ENCODE measurements at regions not wholly inside any gene's neighbourhood (a gene's known extent, or its start where the extent isn't known, plus 50 kb on each side); places are given as distances from the start of the nearest gene placed in this dataset.

DNA sequence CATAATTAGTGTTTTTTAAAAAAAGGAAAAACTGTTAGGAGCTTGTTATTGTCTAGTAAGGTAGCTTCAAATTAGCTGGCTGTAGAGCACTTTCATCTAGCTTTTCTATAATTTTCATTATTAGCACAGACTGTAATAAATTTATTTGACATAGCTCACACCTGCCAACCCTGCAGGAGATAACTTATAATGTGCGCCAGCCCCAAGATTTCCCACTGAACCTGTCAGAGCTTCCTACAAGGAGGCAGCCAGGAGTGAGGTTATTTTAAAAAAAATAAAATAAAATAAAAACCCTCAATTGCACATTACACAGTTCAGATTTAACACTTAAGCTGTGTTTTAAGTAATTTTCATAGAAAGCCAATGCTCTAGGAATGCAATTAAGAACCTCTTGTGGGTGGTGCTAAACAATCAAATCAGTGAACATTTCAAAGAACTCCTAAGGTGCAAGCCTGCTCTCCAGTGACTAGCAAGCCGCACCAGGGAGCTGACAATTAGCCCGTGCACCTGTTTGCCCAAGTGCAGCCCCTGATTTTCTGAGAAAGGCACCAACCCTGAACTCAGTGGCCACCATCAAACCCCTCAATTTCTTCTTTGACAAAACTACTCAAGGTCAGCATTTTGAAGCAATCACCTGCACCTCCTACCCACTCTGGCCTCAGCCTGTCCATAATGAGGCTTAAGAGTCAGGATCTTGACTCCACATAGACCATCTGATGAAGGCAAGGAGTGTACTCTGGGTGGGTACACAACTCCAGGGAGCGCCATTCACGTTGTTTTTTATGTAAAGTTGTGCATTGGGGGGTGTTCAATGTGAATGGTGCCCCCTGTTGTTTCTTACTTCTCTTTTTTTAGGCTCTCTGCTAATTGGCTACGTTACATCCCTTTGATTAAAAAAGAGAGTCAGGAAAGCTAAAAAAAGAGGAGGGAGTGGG is 385.3 kb upstream of the WWC1 start:
- ATAC-seq (replicated peaks) (no peak), DNase-seq (no peak)
- no peak overlapping the region for H3K27ac Mint-ChIP-seq
- peaks cover 0 to 1% of the 10 kb centered on the region in 2 donors for H3K9me3 Mint-ChIP-seq
- no peaks in the 10 kb centered on the region for H3K36me3 Mint-ChIP-seq (ENCODE audit: insufficient read depth)
- no peaks in the 10 kb centered on the region for H3K27me3 Mint-ChIP-seq
- H3K4me3 Mint-ChIP-seq, result no peak overlapping the region
- no peaks in the 10 kb centered on the region for H3K4me1 Mint-ChIP-seq (ENCODE audit: low read depth in 2 of 2)

DNA sequence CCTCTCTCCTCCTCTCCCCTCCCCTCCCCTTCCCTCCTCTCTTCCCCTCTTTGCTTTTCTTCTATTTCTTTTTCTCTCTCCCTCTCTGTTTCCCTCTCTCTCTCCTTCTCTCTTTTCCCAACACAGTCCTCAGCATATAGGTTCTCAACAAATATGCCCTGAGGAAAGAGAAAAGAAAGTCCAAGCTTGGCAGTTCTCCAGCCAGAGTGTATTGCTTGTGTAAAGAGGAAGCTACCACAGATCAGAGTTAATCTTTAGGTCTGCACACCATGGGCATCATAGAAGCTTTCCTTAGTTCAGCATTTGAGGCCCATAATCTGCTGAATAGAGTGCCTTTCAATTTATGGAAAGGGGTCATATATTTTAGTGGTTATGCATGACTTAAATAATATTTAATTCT is 382.8 kb upstream of the WWC1 start:
- DNase-seq (no peak), ATAC-seq (replicated peaks) (no peak)
- Mint-ChIP-seq H3K27ac (no peak overlapping the region), H3K4me1 (ENCODE audit: low read depth in 2 of 2) (no peaks in the 10 kb centered on the region), H3K36me3 (ENCODE audit: insufficient read depth) (no peaks in the 10 kb centered on the region), H3K9me3 (peaks cover 1 to 3% of the 10 kb centered on the region in 2 donors), H3K4me3 (no peak overlapping the region), H3K27me3 (no peaks in the 10 kb centered on the region)

DNA sequence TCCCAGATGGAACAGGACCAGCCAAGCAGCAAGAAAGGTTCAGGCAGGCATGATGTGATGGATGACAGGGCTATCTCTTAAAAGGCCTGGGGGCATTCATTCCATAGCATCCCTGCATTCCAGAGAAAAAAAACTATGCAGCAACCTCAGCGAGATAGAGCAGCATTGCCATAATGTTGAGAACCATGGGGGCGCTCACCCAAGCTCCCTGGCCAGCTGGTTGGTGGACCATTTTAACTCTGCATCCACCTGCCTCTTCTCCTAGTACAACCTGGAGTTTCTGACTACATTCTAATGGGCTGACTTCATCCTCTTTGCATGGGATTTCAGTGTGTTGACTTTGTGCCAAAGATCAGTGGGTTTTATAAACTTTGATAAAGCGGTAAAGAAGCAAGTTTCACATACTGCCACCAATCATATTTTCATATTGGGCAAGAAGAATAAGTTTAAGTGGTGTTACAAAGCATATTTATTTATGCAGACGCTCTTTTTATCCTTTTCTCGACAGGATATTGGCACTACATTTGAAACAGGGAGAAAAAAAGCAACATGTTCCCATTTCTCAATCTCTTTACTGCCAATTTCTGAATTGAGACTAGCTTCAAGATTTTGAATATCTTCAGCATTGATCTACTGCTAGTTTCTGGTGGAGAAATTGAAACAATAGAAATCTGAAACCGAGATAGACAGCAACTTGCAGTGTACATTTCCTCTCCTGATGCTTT is 378.3 kb upstream of the WWC1 start:
- H3K4me1 Mint-ChIP-seq (ENCODE audit: low read depth in 2 of 2), result no peaks in the 10 kb centered on the region
- no peak overlapping the region for H3K27ac Mint-ChIP-seq
- H3K4me3 Mint-ChIP-seq, result no peak overlapping the region
- H3K27me3 Mint-ChIP-seq, result no peaks in the 10 kb centered on the region
- ATAC-seq (replicated peaks) (no peak), DNase-seq (no peak)
- H3K36me3 Mint-ChIP-seq (ENCODE audit: insufficient read depth), result no peaks in the 10 kb centered on the region
- H3K9me3 Mint-ChIP-seq, result peaks cover 6 to 18% of the 10 kb centered on the region in 2 donors

DNA sequence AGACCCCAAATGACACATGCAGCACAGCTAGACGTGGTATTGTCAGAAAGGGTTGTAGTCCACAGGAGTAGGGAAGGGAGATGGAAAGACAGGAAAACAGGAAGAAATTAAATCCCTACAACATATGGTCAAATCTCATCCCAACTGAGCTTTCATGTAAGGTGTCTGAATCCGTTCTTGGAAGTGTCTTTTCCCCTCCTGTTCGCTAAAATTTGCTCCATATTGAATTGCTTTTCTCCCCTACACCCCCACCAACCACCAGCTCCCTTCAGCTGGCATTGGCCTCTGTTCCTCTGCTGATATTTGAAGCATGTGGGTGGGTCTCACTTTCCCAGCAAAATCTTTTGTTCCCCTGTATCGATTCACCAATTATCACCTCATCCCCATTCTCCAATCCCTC is 376.2 kb upstream of the WWC1 start:
- peaks cover 11 to 28% of the 10 kb centered on the region in 2 donors for H3K9me3 Mint-ChIP-seq
- ATAC-seq (replicated peaks) (no peak), DNase-seq (no peak)
- no peak overlapping the region for H3K27ac Mint-ChIP-seq
- H3K36me3 Mint-ChIP-seq (ENCODE audit: insufficient read depth), result no peaks in the 10 kb centered on the region
- H3K27me3 Mint-ChIP-seq, result no peaks in the 10 kb centered on the region
- H3K4me3 Mint-ChIP-seq, result no peak overlapping the region
- no peaks in the 10 kb centered on the region for H3K4me1 Mint-ChIP-seq (ENCODE audit: low read depth in 2 of 2)

DNA sequence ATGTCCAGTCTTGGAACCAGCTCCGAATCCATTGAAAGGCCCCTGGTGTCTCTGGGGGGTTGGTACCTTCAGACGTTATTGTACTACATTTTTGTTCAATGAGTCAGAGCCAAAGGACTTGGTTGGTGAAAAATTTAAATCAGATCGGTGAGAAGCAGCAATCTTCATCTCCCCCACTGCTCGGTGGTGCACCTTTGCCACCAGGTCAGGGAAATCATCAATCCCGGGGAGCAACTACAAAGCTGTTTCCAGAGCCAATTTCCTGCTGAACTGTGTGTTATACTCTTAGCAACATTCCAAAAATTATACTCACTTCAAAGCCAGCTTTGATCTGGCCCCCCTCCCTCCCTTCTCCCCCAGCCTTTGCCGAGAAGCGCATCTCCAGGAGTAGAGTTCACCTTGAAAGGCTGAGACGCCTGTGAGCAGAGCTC is 375.2 kb upstream of the WWC1 start:
- no peaks in the 10 kb centered on the region for H3K36me3 Mint-ChIP-seq (ENCODE audit: insufficient read depth)
- H3K4me3 Mint-ChIP-seq, result no peak overlapping the region
- ATAC-seq (replicated peaks), result no peak
- H3K4me1 Mint-ChIP-seq (ENCODE audit: low read depth in 2 of 2), result no peaks in the 10 kb centered on the region
- H3K27ac Mint-ChIP-seq, result no peak overlapping the region
- no peak for DNase-seq
- H3K27me3 Mint-ChIP-seq, result no peaks in the 10 kb centered on the region
- peaks cover 11 to 34% of the 10 kb centered on the region in 2 donors for H3K9me3 Mint-ChIP-seq

DNA sequence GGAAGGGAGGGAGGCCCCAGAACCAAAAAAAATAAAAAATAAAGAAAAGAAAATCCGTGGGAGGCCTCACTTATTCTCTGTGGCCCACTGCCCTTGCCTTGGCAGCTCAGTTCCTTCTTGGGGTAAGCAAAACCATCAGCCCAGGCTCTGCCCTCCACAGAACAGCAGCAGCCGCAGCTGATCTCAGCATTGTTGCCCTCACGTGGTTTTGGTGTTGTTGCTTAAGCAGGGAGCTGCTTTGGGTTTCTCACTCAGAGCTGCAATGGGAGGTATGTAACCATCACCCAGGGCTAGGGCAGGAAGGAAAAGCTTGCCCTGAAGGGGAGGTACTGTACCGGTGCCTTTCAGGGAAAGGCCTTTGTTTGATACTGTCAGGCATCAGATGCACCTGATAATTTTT is 374.7 kb upstream of the WWC1 start:
- Mint-ChIP-seq H3K27ac (no peak overlapping the region), H3K4me3 (no peak overlapping the region), H3K27me3 (no peaks in the 10 kb centered on the region), H3K9me3 (peaks cover 11 to 37% of the 10 kb centered on the region in 2 donors), H3K36me3 (ENCODE audit: insufficient read depth) (no peaks in the 10 kb centered on the region), H3K4me1 (ENCODE audit: low read depth in 2 of 2) (no peaks in the 10 kb centered on the region)
- no peak for ATAC-seq (replicated peaks)
- no peak for DNase-seq

DNA sequence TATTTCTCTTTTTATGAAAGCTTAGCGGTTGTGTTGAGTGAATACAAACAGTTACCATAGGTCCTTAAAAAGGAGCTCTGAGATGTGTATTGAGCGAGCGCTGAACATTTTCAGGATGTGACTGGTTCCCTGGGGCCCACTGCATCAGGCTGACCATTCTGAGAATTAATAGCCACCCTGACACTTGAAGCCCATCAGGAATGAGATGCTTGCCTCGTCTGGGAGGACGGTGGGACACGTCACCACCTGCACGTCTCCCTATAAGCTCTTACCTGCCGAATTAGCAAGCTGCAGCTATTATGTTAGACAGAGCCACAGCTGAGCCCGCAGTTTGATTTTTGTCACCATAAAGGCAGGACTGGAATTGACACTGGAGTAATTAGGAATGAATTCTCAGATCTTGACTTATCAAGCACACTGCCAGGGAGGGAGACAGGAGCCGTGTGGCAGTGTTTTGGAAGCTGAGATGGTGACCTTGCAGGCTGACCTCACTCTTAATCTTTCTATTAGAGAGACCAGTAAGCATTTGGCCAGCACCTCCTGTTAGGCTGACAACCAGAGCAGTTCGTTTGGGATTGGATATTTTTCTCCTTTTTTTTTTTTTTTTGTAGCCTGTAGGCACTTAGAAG is 373.1 kb upstream of the WWC1 start:
- no peaks in the 10 kb centered on the region for H3K36me3 Mint-ChIP-seq (ENCODE audit: insufficient read depth)
- peaks cover 11 to 37% of the 10 kb centered on the region in 2 donors for H3K9me3 Mint-ChIP-seq
- no peak for DNase-seq
- no peak for ATAC-seq (replicated peaks)
- H3K4me1 Mint-ChIP-seq (ENCODE audit: low read depth in 2 of 2), result no peaks in the 10 kb centered on the region
- H3K27ac Mint-ChIP-seq, result no peak overlapping the region
- H3K27me3 Mint-ChIP-seq, result no peaks in the 10 kb centered on the region
- H3K4me3 Mint-ChIP-seq, result no peak overlapping the region

DNA sequence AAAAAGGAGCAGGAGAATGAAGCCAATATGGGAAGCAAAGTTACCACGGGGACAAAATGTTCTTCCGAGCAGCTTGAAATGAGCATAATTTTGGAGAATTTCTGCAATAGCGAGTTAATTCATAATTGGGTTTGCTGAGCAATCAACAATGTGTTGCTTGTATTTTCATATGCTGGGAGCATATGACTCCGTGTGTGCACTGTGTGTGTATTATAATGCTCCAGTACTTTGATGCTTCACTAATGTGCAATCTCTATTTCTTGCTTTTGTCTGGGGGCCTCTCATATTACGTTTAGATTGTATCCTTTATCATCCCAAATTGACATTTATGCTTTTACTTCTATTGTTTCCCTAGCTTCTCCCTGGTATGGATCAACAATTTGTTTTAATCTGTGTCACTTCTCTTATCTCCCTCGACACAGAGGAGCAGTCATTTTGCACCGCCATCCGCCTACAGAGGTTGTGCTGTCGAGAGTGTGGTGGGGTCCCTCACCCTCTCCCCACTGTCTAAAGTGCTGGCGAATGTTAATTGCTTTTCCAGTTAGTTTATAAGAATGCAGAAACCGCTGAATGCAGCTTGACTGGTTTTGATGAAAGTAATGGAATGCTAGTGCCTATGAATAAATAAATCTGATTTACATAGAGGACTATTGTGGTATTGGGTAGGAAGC is 372.5 kb upstream of the WWC1 start:
- ATAC-seq (replicated peaks) (no peak), DNase-seq (no peak)
- H3K27ac Mint-ChIP-seq, result no peak overlapping the region
- H3K36me3 Mint-ChIP-seq (ENCODE audit: insufficient read depth), result no peaks in the 10 kb centered on the region
- H3K9me3 Mint-ChIP-seq, result peaks cover 11 to 30% of the 10 kb centered on the region in 2 donors
- H3K27me3 Mint-ChIP-seq, result no peaks in the 10 kb centered on the region
- H3K4me3 Mint-ChIP-seq, result no peak overlapping the region
- no peaks in the 10 kb centered on the region for H3K4me1 Mint-ChIP-seq (ENCODE audit: low read depth in 2 of 2)

DNA sequence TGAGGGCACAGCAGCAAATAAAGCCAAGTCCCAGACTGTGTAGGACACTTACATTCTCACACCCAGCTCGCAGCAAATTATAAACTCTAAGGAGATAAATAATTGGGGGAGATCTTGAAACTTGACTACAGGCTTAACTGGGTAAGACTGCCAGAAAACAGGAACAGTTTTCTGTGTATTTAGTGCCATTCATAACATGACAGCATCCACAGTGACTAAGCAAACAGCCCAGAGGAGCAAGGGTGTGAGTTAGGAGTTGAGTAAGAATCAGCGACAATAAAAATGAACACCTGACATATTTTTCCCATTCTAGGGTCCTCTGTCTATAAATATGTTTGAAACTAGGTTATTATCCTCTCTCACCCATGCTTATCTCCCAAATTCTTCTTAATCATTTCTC is 370.9 kb upstream of the WWC1 start:
- Mint-ChIP-seq H3K27ac (no peak overlapping the region), H3K4me3 (no peak overlapping the region), H3K27me3 (no peaks in the 10 kb centered on the region), H3K36me3 (ENCODE audit: insufficient read depth) (no peaks in the 10 kb centered on the region), H3K4me1 (ENCODE audit: low read depth in 2 of 2) (no peaks in the 10 kb centered on the region), H3K9me3 (peaks cover 6 to 19% of the 10 kb centered on the region in 2 donors)
- DNase-seq (no peak), ATAC-seq (replicated peaks) (no peak)

DNA sequence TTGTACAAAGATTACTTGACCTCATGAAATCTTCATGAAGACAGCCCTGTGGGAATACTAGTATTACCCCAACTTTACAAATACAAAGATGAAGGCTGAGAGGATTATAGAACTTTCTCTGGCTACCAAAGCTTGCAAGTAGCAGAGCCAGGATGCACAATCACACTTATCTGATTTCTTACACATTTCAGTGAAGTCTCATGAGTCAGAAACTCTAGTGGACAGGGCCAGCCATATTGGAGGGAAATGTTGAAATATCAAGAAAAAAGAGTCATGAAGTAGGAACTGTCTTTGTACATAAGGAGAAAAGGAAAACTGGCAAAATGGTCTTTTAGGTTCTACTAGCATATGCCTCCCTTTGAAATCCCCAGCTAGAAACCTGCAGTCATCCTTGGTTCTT is 369.6 kb upstream of the WWC1 start:
- DNase-seq (no peak), ATAC-seq (replicated peaks) (no peak)
- H3K27me3 Mint-ChIP-seq, result no peaks in the 10 kb centered on the region
- H3K4me3 Mint-ChIP-seq, result no peak overlapping the region
- no peaks in the 10 kb centered on the region for H3K4me1 Mint-ChIP-seq (ENCODE audit: low read depth in 2 of 2)
- no peak overlapping the region for H3K27ac Mint-ChIP-seq
- no peaks in the 10 kb centered on the region for H3K36me3 Mint-ChIP-seq (ENCODE audit: insufficient read depth)
- peaks cover 6 to 19% of the 10 kb centered on the region in 2 donors for H3K9me3 Mint-ChIP-seq

DNA sequence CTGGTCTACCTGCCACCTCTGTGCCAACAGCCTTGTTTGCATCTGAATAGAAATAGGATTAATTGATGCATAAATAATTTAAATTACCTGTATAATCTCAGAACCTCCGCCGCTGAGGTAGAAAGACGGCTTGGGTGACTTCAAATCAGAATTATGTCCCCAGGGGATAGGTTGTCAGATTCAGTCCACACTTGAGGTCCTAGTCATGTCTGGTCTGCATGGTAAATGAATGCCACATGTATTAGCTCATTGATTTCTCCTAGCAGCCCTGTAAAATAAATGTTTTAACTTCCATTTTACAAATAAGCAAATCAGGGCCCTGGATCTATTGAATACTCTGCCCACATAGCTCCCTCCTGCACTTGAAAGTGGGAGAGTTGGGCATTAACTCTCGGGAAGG is 368.0 kb upstream of the WWC1 start:
- ATAC-seq (replicated peaks) (no peak), DNase-seq (no peak)
- Mint-ChIP-seq H3K4me3 (no peak overlapping the region), H3K9me3 (peaks cover 6 to 19% of the 10 kb centered on the region in 2 donors), H3K36me3 (ENCODE audit: insufficient read depth) (no peaks in the 10 kb centered on the region), H3K27ac (no peak overlapping the region), H3K27me3 (no peaks in the 10 kb centered on the region), H3K4me1 (ENCODE audit: low read depth in 2 of 2) (no peaks in the 10 kb centered on the region)

DNA sequence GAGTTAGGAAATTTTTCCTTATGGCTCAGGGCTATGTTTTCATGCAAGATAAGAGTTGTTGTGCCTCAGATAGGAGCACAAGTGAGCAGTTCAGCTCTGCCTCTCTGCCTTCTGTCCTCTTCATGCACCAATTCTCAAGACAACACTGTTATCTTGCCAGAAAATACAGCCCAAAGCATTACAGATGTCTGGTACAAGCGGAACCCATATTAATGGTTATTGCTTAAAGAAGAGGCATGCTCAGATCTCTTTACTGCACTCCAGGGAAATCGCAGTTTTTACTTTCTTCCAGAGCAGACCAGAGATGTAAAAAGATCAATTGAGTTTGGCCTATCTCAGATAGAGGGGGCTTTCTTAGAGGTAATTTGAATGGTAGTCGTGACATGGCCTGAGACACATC is 361.6 kb upstream of the WWC1 start:
- H3K27ac Mint-ChIP-seq, result no peak overlapping the region
- H3K36me3 Mint-ChIP-seq (ENCODE audit: insufficient read depth), result no peaks in the 10 kb centered on the region
- no peak overlapping the region for H3K4me3 Mint-ChIP-seq
- H3K27me3 Mint-ChIP-seq, result no peaks in the 10 kb centered on the region
- no peak for ATAC-seq (replicated peaks)
- no peak for DNase-seq
- H3K9me3 Mint-ChIP-seq, result peaks cover 3 to 6% of the 10 kb centered on the region in 2 donors
- no peaks in the 10 kb centered on the region for H3K4me1 Mint-ChIP-seq (ENCODE audit: low read depth in 2 of 2)

DNA sequence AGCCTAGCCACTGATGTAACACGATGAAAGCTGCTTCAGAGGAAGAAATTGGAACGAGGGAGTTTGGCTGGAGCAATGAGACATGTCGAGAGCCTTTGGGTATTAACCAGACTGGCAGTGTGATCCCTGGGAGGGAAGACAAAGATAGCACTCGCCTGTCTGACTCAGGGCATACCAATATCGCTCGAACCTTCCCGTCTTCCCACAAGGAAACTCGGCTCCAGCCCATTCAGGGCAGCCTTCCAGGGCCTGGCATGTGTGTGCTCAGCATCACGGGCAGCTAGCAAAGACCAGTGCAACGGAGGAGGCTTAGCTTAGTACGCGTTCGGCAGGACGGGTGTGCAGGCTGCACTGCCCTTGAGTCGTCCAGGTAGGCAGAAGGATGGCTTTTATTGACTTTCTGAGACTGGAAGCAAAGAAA is 356.9 kb upstream of the WWC1 start:
- ATAC-seq (replicated peaks) (no peak), DNase-seq (no peak)
- Mint-ChIP-seq H3K27ac (no peak overlapping the region), H3K27me3 (no peaks in the 10 kb centered on the region), H3K4me1 (ENCODE audit: low read depth in 2 of 2) (no peaks in the 10 kb centered on the region), H3K9me3 (peaks cover 5 to 9% of the 10 kb centered on the region in 2 donors), H3K36me3 (ENCODE audit: insufficient read depth) (no peaks in the 10 kb centered on the region), H3K4me3 (no peak overlapping the region)

All from effector memory CD8-positive, alpha-beta T cell (primary cell).